Activated CD4-positive, alpha-beta T cell treated with anti-CD3 and anti-CD28 coated beads, Interleukin-10, Interleukin-2, amounts not matched to agents 100 ng/mL and 50 ng/mL, durations not matched to agents 16 hours and 8 hours (primary cell): ENCODE measurements at regions not wholly inside any gene's neighbourhood (a gene's known extent, or its start where the extent isn't known, plus 50 kb on each side); places are given as distances from the start of the nearest gene placed in this dataset.

Experiments
- DNase-seq: peaks from one replicate; pipeline ENCODE4 v3.0.0-alpha.2; 2020

DNA sequence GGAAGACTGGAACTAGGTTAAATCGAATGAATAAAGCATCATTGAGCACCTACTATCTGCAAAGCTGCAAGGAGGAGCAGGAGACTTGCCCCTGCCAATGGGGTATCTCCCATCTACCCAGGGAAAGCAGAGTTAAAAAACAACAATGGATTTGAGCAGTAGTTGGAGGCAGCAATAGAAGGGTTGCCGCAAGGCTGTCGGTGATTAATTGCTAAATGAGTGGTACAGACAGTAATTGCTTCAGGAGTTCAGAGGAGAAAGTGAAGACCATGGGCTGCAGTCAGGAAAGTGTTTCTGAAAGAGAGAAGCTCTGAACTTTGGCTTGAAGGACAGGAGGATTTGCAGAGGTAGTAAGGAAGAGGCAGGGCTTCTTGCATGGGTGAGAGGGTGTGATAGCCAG, 152.9 kb downstream of the ACTL8 start:
- DNase-seq = no peak

DNA sequence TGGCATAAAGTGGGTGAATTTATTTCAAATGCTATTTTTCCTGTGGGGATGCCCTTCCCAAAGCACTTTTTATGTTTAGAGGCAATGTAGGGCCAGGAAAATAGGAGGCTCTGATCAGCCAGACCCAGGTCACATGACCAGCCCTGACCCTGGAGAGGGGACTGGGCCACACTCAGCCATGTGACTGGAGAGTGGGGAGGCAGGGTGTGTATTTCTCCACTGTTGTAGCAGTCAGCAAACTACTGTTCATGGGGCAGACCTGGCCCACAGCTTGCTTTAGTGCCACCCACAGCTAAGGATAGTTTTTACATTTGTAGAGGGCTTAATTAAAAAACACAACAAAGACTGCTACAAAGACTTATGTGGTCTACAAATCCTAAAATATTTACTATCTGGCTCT, 153.8 kb downstream of the ACTL8 start:
- DNase-seq = no peak

DNA sequence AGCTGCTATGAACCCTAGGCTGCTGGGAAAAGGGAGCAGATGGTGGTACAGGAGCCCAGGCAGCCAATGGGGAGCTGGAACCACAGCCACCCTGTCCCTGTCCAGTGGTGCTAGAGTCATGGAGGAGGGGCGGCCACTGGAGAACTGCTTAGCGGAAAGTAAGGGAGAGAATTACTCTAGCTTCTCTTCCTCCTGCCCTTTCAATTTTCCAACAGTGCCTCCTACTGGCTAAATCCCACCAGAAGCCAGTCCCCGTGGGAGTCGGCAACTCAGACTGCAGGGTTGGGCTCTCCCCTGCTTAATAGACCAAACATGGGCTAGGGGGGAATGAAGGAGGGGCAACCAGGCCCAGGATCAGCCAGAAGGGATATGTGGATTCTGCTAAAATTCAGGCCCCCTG, 154.5 kb downstream of the ACTL8 start:
- no peak for DNase-seq

DNA sequence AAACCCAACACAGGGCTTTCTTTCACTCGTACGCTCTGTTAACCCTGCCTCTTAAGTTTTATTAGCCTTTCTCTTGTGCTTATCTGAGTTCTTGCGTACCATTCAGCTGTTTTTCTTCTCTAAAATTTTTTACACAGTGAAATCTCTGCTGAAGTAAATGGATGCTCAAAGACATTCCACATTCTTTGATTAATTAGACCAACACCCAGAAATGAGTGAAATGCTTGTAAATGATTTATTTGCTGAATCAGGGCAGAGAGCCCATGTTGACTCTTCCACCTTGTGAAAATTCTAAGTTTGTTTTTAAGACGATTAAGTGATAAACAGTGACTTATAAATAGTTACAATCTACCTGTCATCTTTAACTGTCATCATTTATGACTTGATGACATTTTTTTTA, 156.7 kb downstream of the ACTL8 start:
- DNase-seq = no peak

DNA sequence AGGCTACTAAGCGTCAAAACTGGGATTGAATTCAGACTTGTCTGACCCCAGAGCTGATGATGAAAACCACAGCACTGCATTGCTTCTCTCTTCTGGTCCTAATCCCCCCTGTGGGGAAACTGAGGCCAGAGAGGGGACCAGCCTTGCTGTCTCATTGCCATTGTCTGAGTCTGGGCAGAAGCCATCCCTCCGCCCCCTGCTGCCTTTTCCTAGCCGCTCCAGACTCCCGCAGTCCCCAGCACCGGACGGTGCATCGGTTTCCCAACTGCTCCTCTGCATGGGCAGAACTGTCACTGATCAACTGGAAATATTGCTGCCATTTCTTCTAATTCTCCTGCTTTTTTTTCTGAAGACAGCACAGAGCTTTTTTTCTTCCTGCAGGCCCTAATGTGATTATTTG, 157.4 kb downstream of the ACTL8 start:
- no peak for DNase-seq

DNA sequence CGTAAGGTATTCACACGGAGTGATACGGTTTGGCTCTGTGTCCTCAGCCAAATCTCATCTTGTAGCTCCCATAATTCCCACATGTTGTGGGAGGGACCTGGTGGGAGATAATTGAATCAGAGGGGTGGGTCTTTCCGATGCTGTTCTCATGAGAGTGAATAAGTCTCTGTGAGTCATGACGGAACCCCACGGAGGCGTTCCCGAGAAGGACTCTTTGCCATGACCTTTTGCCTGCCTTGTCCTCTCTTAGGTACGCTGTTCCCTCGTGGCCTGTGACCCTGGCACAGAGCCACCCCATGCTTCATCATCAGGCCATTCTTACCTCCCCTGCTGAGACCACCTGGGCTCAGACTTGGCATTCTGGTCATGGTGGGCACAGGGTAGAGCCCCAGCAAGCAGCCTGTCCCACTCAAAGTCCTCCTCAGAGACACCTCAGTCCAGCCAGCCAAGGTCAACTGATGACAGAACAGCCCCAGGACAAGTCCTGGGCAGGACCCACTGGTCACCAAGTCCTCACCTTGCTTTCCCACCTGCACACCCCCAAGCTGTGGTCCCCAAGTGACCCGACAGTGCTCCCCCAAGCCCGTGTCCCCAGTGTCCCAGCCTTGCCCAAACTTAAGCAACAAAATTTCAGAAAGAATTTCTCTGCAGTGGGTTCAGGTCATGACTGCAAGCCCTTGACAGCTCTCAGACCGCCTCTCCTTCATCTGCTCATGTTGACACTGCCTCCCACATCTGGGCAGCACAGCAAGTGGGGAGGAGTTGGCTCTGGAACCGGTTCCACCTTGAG, 158.4 kb downstream of the ACTL8 start:
- DNase-seq = no peak

DNA sequence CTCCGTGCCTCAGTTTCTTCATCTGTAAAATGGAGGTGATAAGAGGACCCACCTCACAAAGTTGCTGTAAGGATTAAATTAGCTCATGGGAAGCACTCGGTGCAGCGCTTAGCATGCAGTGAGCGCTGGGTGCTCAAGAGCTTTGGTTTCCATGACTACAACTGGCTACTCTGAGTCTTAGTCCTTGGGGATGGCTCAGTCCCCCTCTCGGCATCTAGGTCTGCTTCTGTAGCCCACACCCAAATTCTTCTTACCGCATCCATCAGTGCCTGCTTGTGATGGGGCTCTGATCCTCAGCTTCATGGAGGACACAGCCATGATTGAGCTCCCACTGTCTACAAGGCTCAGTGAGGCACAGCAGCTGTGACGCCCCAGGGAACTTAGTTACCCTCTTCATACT, 159.0 kb downstream of the ACTL8 start:
- no peak for DNase-seq

DNA sequence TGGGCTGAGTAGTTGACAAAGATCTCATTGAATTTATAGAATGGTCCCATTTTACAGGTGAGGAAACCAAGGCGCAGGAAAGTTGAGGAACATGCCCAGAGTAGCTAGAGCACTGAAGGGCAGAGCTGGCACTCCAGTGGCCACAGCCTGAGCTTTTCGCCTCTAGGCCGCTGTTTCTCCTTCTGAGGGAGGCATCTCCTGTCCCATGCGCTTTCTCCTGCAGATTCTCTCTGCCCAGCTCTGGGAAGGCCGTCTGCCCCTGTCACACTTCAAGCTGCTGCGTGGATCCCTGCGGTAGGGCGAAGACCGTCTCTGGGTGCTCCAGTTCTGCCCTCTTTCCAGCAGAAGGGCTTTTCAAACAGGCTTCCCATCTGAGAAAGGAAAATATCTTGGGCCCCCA, 159.9 kb downstream of the ACTL8 start:
- DNase-seq = no peak

DNA sequence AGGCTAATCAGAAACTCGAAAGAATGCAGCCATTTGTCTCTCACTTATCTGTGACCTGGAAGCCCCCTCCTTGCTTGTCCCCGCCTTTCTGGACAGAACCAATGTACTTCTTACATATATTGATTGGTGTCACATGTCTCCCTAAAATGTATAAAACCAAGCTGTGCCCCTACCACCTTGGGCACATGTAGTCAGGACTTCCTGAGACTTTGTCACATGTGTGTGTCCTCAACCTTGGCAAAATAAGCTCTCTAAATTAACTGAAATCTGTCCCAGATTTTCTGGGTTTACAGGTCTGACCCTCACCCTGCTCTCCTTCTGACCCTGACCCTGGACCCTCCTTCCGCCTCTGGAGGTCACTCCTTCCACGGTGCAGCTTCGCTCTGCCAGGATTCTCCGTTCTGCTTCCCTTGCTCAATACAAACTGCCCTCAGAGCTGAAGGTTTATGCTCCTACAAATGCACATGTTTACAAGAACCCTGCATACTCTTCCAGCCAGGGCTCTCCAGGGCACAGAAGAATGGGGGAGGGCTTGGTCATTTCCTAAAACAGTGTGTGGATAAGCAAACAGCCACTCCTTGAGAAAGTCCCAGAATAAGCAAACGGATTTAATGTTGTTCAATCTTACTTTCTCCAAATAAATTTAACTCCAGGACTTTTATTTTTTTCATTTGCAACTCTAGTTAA, 160.5 kb downstream of the ACTL8 start:
- DNase-seq = no peak

DNA sequence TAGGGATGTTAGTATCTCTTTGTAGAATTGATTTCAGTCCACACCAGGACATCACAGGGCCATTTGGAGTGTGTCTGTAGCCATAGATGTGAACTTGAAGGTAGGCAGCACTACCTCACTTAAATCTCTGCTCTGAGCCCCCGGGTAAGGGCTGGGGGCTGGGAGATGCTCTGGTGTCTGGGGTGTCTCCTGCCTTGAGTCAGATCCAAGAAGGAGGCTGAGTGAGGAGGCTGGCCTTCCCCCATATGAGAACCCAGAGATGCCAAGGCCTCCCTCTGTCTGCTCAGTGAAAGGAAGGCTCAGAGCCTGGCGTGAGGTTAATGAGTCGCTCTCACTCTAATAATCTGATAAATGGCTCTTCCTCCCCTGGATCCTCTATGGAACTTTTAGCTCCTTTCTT, 161.6 kb downstream of the ACTL8 start:
- DNase-seq = no peak

DNA sequence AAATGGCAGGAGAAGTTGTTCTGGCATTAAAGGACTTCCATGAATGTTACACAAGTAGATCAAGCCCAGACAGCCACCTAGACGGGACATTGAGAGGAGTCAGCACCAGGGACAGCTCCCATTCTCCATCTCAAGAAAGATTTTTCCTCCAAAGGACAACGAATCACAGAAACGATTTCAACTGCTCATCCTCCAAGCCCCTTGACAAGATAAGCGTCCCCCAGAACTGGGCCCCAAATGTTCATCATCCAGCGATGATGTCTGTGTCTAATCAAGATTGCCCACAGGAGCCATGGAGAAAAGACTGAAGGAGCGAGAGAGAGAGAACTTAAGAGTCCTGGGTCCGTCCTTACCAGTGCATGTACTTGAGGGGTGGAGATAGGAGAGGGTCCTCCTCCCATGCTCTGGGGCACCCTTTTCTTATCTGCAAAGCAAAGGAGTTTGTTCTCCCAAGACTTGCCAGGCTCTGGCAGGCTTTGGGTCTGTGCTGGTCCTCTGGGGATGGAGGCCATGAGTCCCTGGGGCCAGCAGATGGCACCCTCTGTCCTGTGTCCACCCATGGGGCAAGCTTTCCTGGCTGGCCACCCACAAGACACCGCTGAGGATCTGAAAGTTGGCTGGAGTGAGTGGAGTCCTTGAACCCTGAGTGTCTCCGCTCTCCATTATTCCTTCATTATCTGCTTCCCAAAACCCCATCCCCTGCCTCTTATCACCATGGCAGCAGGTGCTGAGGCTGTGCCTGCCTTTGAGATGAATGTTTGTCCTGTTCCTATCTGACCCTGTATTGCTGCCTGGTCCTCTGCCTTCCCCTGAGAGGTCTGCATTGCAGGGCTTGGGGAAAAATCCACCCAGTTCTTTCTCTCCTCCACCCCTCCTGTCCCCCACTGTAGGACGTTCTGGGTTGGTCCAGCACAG, 164.6 kb downstream of the ACTL8 start:
- DNase-seq = no peak

DNA sequence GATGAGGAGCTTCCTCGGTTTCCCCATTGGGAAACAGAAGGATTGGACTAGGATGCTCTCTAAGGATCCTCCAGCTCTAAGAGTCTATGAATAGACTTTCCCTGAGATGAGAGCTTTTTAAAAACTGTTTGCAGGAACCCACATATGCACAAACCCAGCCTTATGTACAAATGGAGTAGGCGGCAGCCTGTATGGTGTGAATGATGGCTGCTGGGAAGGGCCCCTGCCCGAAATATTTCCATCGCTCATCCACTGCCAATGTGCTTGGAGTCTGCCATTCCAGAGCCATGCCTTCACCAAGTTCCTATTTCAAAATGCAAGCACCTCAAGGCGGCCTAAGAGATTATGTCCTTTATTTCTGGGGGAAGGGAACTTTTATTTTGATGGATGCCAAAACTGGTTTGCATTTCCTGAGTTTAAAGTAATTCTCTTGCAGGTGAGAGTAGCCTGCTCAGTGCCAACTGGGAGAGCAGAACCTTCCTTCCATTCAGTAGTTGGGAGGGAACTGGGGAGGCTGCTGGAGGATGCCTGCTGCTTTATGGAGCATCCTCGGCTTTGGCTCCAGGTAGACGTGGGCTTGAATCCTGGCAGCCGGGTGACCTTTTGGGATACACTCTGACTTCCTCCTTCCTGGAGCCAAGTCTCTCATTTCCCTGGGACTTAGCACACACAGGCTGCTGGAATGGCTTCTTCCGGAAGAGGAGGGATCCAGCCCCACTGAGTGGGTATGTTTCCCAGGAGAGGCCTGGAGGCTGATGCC, 165.9 kb downstream of the ACTL8 start:
- no peak for DNase-seq

DNA sequence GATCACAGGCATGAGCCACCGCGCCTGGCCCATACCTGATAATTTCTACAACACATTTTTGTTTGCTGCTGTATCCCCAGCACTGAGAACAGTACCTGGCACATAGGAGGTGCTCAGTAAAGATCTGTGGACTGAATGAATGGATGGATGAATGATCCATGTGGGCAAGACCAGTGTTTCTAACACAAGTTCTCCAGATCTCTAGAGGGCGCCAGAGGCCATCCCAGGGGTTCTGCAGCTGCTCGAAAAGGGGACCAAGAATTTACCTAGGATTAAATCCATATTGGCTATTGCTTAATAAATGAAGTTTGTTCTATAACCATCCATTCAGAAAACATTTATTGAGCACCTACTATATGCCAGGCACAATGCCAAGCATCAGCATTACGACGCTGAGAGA, 167.7 kb downstream of the ACTL8 start:
- DNase-seq = peak; percentile 20

DNA sequence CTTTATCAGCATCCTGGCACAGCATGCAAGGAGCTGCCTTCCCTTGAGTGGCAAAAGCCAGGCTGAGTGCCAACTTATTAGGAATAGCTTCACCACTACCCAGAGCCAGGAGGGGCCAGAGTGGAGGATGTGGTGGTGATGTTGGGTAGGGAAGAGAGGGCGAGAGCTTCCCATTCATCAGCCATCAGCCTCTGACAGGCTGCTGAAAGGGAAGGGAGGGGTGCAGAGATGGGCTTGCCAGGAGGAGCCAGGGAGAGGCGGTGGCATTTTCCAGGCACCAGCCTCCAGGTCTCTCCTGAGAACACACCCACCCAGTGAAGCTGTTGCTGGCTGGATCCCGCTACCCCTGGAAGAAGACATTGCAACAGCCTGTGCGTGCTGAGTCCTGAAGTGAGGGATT, 168.5 kb downstream of the ACTL8 start:
- no peak for DNase-seq

DNA sequence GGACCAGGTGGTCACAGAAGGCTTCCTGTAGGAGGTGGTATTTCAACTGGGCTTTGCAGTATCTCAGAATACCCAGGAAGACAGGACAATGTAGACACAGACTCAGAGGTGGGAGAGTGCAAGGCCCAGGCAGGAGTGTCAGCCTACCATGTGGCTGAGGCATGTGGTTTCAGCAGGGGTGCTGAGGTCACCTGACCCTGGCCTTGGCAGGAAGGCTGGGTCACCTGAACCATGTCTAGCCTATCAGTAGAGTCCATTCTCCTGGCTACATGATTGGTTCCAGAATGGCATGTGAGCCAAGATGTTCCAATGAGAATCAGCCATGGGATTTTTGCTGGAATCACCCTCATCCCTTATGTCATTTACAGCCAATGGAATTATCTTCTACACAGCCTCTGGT, 169.4 kb downstream of the ACTL8 start:
- no peak for DNase-seq

DNA sequence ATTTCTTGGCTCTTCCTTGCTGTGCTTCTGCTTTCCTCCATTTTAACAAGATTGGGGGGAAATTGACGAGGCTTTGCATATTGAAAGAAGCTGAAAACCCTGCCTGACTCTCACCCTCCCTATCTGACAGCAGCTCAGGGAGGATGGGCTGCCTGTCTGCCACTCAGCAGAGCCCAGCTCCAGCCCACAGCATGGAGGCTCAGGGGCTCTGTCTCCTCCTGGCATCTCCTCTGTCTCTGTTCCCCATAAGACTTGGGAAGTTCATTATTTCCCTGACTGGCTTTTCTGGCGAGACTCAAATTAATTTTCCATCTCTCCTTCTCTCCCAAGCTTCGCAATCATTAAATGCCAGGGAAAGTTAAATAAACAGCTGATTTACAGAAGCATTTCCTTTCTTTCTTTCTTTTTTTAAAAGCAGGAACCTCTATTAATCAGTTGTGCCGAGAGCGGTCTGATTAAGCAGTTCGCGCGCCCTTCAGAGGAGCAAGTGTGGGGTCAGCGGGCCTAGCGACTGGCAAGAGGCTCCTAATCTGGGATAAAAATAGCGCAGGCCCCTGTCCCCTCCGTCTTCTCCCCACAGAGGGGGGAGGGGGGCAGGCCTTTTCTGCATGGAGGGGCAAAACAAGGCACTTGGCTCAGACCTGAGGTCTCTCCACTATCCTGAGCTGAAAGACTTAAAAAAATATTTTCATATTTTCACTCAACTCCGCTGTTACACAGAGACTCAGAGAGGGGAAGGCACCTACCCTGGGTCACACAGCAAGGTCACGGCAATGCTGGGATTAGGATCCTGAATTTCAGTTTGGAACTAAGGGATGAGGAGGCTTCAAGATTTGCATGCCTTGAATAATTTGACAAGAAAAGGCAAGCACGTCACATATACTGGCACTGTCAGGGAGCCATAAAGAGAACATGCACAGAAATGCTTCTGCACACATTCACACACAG, 170.4 kb downstream of the ACTL8 start:
- no peak for DNase-seq

DNA sequence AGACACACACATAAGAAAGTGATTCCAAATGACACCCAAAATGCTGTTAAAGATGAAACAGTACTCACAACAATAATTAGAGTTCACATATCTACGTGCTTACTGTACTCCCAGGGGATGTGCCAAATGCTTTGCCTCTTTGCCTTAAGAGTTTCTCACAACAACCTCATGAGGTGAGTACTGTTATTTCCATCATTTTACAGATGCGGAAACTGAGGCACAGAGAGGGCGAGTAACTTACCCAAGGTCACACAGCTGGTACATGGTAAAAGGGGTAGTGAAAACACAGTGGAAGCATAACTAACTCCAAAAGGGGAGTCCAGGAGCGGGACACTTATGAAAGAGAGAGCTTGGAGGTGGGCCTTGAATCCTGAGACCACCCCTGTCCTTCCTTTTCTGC, 171.8 kb downstream of the ACTL8 start:
- DNase-seq = no peak

DNA sequence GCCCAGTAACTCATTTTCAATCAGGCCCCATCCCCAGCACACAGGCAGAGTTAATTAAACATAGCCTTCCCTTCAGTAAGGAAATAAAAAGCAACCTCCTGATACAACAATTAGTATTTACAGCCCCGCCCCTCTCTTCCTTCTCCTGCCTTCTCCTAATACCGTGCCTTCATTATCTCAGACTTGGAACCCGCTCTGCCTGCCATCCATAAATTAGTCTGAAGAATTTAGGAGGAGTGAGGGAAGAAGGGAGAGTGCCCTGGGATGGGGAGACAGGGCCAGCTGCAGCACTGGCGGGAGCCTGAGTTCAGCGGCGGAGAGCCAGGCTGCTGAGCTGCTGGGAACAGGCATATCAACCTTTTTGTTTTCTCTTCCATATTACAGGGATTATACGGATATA, 172.8 kb downstream of the ACTL8 start:
- no peak for DNase-seq

DNA sequence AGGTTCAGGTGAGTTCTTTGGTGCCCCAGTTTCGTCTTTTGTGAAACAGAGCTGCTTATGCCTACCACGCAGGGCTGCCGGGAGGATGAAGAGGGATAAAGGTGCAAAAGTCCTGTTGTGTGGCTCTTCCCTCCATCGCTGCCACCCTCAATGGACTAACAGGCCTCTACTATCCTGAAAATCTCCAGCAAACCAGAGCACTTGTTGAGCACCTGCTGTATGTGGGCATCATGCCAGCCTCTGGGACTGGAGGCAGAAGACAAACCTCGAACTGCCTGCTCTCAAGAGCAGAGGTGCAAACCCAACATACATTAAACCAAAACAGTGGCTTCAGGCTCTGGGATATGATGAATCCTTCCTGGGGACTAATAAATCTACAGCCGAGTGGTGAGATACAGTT, 174.1 kb downstream of the ACTL8 start:
- DNase-seq = no peak

DNA sequence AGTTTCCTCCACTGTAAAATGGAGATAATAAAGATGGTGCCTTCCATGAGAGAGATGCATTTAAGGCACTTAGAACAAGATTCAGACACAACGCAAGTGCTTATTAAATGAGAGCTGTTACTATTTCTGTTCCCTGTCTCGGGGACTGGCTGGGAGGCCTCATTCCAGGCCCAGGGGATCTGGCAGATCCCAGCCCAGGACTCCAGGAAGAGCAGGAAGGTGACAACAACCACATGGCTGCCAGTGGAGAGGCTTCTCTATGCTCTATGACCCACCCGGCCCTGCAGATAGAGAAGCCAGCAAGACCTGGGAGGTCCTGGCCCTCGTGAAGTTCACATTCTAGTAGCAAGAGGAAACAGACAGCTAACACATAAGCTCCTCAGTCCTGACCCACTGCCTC, 175.5 kb downstream of the ACTL8 start:
- no peak for DNase-seq

DNA sequence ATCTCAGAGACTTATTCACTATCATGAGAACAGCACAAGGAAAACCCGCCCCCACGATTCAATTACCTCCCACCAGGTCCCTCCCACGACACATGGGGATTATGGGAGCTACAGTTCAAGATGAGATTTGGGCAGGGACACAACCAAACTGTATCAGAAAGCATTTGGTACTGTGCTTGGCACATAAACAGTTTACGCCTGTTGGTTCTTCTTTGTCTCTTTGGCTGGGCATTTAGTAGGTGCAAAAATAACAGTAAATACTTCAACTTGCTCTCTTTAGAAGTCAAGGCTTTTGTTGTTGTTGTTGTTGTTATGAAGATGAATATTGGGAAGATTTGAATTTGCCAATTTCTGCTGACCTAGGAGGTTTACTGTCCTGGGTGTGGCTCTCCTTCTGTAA, 175.4 kb upstream of the IGSF21 start:
- no peak for DNase-seq

DNA sequence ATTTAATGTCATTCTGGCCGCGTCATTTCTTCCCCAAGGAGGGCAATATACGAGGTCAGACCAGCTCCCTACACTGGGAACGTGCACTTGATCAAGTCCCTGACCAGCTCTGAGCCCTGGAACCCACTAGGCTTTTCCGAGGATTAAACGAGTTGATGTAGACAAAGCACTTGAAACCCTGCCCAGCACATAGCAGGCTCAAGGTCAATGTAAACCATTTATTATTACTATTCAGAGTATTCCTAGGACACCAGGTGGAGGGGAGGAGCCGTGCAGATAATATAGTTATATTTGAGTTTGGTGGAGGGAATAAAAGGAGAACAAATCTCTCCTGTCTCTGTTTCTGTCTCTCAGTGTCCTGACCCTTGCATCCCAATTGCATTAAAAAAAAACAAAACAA, 174.1 kb upstream of the IGSF21 start:
- no peak for DNase-seq
